ENCODE measurements at regions not wholly inside any gene's neighbourhood (a gene's known extent, or its start where the extent isn't known, plus 50 kb on each side); places are given as distances from the start of the nearest gene placed in this dataset.

- DNase-seq (ENCODE audit: extremely low read depth in 1 of 2, low read depth in 1 of 2), result no peak
Observed at GRCh38 chr11:37572491-37573171, 974.6 kb upstream of the RAG2 start.

- DNase-seq (ENCODE audit: extremely low read depth in 1 of 2, low read depth in 1 of 2), result no peak
Observed at GRCh38 chr11:37571246-37571645, 973.2 kb upstream of the RAG2 start.

GRCh38 chr11:37560991-37561390 is 963.0 kb upstream of the RAG2 start:
- DNase-seq (ENCODE audit: extremely low read depth in 1 of 2, low read depth in 1 of 2), result no peak

- DNase-seq (ENCODE audit: extremely low read depth in 1 of 2, low read depth in 1 of 2), result no peak
Observed at GRCh38 chr11:37560346-37560745, 962.3 kb upstream of the RAG2 start.

GRCh38 chr11:37558619-37559210 is 960.7 kb upstream of the RAG2 start:
- DNase-seq (ENCODE audit: extremely low read depth in 1 of 2, low read depth in 1 of 2), result no peak

GRCh38 chr11:37557990-37558389 is 960.0 kb upstream of the RAG2 start:
- DNase-seq (ENCODE audit: extremely low read depth in 1 of 2, low read depth in 1 of 2), result no peak

- DNase-seq (ENCODE audit: extremely low read depth in 1 of 2, low read depth in 1 of 2), result no peak
Observed at GRCh38 chr11:37552284-37552683, 954.2 kb upstream of the RAG2 start.

GRCh38 chr11:37544491-37544890 is 946.5 kb upstream of the RAG2 start:
- no peak for DNase-seq (ENCODE audit: extremely low read depth in 1 of 2, low read depth in 1 of 2)

GRCh38 chr11:37533830-37534229 is 935.8 kb upstream of the RAG2 start:
- DNase-seq (ENCODE audit: extremely low read depth in 1 of 2, low read depth in 1 of 2), result no peak

- DNase-seq (ENCODE audit: extremely low read depth in 1 of 2, low read depth in 1 of 2), result no peak
Observed at GRCh38 chr11:37533087-37533486, 935.1 kb upstream of the RAG2 start.

- no peak for DNase-seq (ENCODE audit: extremely low read depth in 1 of 2, low read depth in 1 of 2)
Observed at GRCh38 chr11:37532271-37532670, 934.2 kb upstream of the RAG2 start.

GRCh38 chr11:37527545-37527944 is 929.5 kb upstream of the RAG2 start:
- no peak for DNase-seq (ENCODE audit: extremely low read depth in 1 of 2, low read depth in 1 of 2)

GRCh38 chr11:37525336-37525735 is 927.3 kb upstream of the RAG2 start:
- no peak for DNase-seq (ENCODE audit: extremely low read depth in 1 of 2, low read depth in 1 of 2)

- DNase-seq (ENCODE audit: extremely low read depth in 1 of 2, low read depth in 1 of 2), result no peak
Observed at GRCh38 chr11:37519781-37520180, 921.7 kb upstream of the RAG2 start.

GRCh38 chr11:37512156-37512780 is 914.2 kb upstream of the RAG2 start:
- no peak for DNase-seq (ENCODE audit: extremely low read depth in 1 of 2, low read depth in 1 of 2)

GRCh38 chr11:37511425-37511933 is 913.4 kb upstream of the RAG2 start:
- no peak for DNase-seq (ENCODE audit: extremely low read depth in 1 of 2, low read depth in 1 of 2)

- no peak for DNase-seq (ENCODE audit: extremely low read depth in 1 of 2, low read depth in 1 of 2)
Observed at GRCh38 chr11:37509506-37509905, 911.5 kb upstream of the RAG2 start.

GRCh38 chr11:37506531-37506930 is 908.5 kb upstream of the RAG2 start:
- no peak for DNase-seq (ENCODE audit: extremely low read depth in 1 of 2, low read depth in 1 of 2)

GRCh38 chr11:37505406-37505805 is 907.4 kb upstream of the RAG2 start:
- DNase-seq (ENCODE audit: extremely low read depth in 1 of 2, low read depth in 1 of 2), result no peak

- DNase-seq (ENCODE audit: extremely low read depth in 1 of 2, low read depth in 1 of 2), result no peak
Observed at GRCh38 chr11:37504921-37505320, 906.9 kb upstream of the RAG2 start.

- no peak for DNase-seq (ENCODE audit: extremely low read depth in 1 of 2, low read depth in 1 of 2)
Observed at GRCh38 chr11:37504060-37504611, 906.1 kb upstream of the RAG2 start.

Data from stimulated activated CD8-positive, alpha-beta memory T cell treated with anti-CD3 and anti-CD28 coated beads, Interleukin-7, amount 100 ng/mL, for 48 hours (primary cell).